ENCODE measurements at regions not wholly inside any gene's neighbourhood (a gene's known extent, or its start where the extent isn't known, plus 50 kb on each side); places are given as distances from the start of the nearest gene placed in this dataset.
"Not testable (repeated sequence)": the region's sequence is repeated elsewhere in the genome, so short reads cannot be mapped to it uniquely, and the experiment has no call there.

DNA sequence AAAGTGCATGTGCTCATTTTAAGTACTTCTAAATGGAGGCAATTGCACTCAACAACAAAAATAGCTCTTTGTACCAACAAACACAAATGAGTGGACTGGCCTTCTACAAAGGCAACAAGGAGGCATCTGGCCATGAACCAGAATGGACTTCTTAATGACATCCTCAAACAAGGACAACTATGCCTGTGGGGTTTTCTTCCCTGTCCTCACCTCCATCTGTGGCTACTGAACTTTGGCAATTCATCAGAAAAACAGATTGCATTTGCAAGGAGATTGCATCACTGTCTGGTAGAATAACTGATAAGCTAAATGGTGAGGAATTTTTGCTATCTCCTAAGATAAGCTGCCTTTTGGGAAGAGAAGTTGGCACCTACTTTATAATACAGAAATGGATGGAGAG, 447.3 kb upstream of the CCNG1 start:
- no peak for DNase-seq (ENCODE audit: low read depth)

DNA sequence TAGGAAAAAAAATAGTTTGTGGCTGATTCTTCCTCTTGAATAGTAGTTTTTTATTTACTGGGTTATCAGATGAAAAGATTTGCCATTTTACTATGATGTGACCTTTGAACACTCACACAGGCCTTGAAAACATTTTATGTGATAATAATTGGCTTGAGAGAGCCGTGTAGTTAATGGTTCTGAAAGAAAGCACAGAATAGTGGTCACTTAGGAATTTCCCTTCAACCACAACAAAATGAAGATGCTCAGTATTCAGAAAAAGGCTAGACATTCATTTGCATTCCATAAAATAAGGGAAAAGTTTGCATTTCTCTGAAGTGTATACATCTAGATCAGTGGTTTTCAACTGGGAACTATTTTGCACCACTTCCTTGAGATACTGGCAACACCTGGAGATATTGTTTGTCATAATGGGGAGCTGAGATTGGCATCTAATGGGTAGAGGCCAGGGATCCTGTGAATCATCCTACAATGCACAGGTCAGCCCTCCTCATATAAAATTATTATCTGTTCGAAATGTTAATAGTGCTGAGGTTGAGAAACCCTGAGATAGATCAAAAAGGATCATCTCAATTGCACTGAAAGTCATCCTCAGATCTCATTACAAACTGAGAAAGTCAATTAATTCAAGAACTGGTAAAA, 446.4 kb upstream of the CCNG1 start:
- DNase-seq (ENCODE audit: low read depth): no peak

DNA sequence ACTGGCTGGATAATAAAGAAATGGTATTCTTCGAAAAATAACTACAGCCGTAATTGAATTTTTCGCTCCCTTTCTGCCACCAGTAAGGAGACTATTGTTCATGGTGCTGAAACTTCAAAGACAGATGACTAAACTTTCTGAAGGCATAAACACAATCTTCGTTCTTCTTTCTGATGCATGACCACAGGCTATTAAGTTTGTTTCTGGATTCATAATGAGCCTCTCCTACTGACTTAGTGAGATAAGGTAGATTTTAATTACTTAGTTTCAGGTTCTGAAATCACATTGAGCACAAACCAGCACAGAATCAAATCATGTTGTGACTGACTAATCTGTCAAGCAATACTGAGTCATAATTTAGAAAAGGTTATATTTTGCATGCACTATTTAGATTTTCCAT, 441.8 kb upstream of the CCNG1 start:
- DNase-seq (ENCODE audit: low read depth): no peak

DNA sequence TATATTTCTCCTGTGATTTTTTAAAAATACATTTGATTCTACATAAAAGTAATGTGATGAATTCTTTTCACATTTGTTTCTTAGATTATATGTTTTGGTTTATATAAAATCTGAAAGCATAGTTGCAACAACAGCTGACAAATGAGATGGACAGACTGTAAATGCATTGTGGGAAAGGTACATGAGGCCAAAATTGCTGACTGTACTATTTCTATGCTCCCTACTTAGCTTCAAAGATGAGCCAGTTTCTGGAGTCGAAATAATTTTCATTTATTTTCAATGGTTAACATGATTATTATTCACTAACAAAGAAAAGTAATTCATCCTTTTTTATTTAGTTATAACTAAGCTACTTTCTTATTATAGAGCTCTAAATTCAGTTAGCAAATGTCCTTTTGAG, 441.3 kb upstream of the CCNG1 start:
- no peak for DNase-seq (ENCODE audit: low read depth)

DNA sequence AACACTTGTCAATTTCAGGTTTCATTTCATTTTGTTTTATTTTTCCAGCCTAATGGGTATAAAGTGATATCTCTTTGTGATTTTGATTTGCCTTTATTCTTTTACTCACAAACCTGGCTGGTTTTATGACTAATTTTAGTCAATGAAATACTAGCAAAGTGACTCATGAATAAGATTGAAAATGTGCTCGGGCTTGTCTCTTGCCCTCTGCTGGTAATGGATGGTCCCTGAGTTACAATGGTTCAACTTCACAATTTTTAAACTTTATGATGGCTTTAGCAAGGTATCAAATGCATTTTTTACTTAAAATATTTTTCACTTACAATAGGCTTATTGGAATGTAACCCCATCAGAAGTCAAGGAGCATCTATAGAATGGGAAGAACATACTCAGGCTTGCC, 431.4 kb upstream of the CCNG1 start:
- no peak for DNase-seq (ENCODE audit: low read depth)

DNA sequence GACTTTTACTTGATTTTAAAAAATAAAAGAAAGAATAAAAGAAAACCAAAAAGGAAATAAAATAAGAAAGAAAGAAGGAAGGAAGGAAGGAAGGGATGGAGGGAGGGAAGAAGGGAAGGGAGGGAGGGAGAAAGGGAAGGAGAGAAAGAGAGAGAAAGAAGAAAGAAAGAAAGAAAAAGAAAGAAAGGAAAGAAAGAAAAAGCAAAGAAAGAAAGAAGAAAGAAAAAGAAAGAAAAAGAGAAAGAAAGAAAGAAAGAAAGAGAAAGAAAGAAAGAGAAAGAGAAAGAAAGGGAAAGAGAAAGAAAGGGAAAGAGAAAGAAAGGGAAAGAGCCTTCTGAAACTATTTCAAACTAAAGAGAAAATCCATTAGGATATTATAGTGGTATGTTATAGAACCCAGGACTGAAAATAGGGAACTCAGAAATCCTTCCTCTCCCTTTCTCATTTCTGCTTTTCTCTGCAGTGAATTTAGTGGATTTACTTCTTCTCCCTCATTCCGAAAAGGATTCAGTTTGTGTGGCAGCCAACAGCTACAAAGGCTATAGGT, 414.7 kb upstream of the CCNG1 start:
- DNase-seq (ENCODE audit: low read depth): no peak

DNA sequence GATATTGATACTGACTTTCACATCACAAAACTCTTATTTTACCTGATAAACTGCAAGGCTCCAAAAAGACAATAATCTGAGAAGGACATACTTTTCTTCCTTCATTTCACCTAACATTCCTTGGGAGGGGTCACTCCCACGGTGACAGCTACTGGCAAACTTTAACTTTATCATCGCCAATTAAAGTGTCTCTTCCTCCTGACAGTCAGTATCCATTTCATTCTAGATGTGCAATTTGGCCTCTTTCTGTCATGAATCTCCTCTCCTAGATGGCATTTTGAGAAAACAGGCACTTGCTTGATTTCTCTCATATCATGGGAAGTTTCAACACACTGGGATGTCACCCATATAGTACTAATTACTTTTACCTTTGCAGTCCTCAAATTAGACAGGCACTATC, 413.5 kb upstream of the CCNG1 start:
- no peak for DNase-seq (ENCODE audit: low read depth)

DNA sequence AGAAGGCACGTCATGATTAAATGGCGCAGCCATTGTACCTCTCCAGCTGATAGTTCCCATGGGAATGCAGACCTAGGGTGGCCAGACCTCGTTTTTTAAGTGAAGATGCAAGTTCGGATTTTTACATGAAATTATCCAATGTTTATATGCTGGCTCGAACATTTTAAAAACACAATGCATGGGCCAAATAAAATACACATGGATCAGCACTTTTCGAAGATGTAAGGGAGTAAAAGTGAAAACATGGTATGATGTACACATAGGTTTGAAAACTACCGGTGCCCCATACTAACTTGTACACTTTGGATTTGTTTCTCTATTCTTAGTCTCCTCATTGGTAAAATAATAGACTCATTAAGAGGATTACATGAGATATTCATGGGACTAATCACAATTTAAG, 412.5 kb upstream of the CCNG1 start:
- no peak for DNase-seq (ENCODE audit: low read depth)

DNA sequence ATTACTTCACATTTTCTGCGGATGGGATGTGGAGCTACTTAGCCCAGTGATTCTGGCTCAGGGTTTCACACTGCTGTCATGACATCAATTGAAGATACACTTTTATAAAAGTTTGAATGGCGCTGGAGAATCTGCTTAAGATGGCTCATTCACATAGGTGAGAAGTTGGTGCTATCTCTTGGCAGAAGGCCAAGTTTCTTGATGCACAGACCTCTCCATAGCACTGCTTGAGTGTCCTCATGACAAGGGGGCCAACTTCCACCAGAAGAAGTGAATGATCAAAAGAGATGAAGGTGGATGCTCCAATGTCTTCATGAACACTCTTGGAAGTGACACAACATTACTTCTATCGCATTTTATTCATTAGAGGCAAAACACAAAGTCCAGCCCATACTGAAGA, 403.7 kb upstream of the CCNG1 start:
- DNase-seq (ENCODE audit: low read depth): no peak

DNA sequence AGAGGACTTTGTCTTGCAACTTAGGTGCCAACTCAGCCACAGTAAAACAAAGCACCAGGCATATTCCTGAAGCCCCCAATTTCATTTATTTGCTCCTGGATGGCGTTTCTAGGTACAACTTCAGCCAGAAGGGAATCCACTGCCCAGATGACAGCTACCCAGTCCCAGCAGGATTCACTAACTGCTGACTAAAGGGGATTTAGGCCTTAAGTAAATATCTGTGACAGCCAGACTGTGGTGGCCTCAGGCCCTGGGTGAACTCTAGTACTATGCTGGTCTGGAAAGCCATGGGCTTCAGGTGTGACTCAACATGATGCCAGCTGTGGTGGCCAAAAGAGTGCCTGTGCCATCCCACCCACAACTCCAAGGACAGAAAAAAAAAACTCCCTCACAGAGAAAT, 396.1 kb upstream of the CCNG1 start:
- no peak for DNase-seq (ENCODE audit: low read depth)

DNA sequence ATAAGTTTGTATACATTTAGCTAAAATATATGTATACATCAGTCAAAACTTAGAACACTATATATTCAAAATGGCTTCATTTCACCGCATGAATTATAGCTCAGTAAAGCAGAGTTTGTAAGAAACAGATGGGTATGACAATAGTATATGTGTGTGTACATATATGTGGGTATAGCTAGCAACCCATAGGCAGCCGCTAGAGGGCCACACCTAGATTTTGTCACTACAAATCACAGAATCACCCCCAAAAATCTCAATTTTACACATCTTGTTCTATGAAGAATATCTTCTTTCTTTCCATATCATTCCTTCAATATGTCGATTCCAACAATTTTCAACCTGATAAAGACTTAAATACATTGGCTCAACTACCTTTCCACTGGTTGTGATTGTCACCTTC, 357.8 kb upstream of the CCNG1 start:
- DNase-seq (ENCODE audit: low read depth): no peak

DNA sequence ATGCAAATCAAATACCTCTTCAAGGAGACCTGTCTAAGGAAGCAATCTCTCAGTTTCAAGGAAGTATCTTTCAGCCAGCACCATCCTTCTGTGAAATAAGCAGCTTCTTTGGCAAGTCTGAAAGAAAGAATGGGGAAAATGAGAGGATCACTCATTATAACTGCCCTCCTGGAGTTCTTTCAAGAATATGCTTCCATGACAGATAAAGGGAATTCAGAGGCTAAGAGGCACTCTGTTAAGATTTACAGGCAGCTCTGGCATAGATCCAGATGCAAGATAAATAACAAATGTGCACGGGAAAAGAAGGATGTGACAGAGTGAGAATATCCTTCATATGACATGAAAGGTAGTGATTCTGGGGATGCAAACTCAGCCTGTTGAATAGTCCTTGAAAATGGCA, 348.2 kb upstream of the CCNG1 start:
- DNase-seq (ENCODE audit: low read depth): no peak

DNA sequence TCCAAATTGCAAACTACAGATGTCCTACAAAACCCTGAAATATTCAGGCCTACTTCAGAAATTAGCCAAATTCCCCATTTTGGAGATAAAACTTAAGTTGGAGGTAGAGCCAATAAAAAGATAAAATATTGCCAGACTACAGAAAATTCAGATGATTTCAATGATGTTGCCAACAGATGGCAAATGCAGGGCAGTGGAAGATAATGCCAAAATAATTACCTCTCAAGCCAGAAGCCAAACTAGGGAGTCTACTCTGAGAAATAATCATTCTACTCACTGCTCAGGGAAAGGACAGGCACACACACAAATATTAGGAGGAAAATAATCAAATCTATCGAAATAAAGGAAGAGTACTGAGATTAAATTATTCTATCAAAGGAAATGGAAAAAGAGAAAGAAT, 347.5 kb upstream of the CCNG1 start:
- DNase-seq (ENCODE audit: low read depth): no peak

DNA sequence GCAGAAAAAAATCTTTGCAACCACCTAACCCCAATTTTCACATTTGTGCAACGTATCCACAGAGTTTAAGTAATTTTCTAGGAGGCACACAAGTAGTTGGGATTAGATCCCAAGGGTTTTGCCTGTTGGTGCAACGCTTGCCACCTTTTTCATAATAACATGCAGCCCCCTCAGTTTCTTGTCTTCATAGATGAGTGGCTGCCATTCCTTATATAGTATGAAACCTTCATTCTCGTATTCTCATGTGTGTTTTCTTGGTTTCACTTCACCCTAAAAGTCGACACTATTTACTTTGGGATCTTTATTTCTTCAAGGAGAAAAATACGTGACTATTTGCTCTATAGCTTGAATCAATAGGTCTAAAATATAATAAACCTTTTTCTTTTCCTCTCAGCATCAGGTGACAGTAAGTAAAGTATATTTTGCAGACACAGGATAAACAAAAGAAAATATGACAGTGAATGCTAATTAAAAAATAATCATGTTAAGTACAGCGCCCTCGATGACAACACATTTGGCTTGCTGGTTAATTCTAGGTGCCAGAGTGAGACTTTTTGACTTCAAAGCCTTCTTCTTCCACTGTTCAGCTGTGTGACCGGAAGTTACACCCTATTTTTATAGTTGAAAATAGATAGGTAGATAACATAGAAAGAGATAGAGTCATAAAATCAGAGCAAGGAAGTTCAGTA, 342.8 kb upstream of the CCNG1 start:
- no peak for DNase-seq (ENCODE audit: low read depth)

DNA sequence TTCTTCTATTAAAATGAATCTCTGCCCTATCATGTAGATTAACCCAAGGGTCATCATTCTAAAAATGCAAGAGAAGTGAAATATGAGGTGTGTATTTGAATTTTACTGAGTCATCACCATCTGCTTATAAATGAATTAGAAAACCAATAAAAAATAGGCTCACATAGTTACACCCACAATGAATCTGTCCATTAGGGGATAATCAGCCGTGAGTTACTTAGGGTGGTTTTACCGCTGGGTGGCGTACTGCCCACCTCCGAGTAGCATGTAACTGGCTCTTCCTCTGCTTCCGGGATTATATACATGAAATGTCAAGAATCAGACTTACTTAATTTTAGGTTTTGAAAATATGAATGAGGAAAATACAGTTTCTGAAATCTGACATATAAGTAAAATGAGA, 332.9 kb upstream of the CCNG1 start:
- DNase-seq (ENCODE audit: low read depth): no peak

DNA sequence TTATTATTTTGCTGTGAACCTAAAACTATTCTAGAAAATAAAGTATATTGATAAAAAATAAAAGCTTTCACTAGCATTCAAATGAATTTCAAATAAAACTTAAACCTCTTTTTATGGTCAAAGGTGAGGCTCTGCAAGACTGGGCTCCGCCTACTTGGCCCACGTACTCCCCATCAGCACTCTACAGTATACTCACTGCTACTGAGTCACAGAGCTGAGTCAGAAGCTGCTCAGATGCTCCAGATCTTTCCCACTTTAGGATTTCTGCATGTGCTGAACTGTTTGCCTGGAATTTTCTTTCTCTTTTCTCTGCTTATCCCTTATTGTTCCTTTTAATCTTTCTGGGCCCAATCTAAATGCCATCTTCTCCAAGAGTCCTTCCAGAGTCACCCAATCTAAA, 331.9 kb upstream of the CCNG1 start:
- DNase-seq (ENCODE audit: low read depth): no peak

DNA sequence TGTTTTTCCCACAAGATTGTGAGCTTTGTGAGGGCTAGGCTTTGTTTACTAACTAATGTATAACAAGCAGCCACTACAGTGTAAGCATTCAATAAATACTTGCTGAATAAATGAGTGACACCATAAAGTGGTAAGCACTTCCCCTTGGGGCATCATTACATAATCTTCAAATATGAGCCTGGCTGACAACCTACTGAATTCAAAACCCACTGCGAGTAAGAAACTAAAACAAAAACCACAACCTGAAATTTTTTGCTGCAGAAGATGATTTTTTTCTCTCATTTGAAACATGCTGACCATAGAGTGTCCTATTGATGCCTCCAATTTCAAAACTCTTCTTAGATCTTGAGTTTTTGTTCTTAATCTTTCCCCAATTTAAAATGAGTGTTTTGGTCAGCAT, 331.3 kb upstream of the CCNG1 start:
- no peak for DNase-seq (ENCODE audit: low read depth)

DNA sequence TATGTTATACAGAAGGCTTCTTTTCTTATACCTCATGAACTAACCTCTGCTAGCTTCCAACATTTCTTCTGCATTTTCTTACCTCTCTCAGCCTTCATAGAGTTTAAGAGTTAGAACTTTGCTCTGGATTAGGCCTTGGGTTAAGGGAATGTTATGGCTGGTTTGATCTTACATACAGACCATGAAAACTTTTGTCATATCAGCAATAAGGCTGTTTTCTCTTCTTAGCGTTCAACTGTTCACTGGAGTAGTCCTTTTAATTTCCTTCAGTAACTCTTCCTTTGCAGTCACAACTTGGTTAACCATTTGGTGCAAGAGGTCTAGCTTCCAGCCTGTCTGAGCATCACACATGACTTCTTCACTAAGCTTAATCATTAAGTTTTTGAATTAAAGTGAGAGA, 329.0 kb upstream of the CCNG1 start:
- DNase-seq (ENCODE audit: low read depth): no peak

DNA sequence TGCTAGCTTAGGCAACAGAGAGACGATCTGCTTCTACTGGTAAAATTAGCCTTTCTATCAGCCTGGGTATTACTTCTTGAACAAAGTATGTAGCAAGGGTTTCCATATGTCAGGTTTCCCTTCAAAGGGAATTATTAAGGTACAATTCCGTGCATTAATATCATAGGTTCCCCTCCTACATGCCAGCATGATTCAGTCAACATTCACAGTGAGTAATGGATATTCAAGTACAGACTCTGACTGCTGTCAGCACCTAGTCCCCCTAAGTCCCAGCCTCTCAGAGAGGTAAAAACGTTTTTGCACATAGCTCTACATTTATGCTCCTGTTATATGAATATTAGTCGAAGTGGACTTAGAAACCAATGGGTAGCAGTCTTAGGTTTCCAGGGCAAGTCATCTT, 322.4 kb upstream of the CCNG1 start:
- DNase-seq (ENCODE audit: low read depth): no peak

DNA sequence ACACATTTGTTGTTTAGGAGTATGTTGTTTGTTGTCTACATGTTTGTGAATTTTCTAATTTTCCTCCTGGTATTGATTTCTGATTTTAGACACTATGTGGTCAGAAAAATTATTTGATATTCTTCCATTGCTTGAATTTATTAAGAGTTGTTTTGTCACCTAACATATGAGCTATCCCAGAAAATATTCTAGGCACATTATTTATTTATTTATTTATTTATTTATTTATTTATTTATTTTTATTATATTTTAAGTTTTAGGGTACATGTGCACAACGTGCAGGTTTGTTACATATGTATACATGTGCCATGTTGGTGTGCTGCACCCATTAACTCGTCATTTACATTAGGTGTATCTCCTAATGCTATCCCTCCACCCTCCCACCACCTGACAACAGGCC, 320.8 kb upstream of the CCNG1 start:
- DNase-seq (ENCODE audit: low read depth): not testable (repeated sequence)

DNA sequence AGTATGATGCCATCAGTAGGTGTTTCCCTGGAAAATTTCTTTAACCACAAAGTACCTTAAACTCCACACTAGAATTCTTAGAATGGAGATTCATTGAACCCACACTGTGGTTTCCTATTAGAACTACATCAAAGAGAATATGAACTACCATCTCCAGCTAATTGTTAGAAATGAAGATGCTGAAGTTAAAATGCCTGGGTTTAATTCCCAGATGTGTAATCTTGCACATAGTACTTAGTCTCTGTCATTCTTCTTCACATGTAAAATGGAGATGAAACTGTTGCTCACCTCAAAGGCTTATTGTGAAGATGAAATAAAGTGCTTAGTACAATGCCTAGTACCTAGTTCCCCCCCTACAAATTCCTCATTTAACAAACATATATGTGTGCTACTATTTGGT, 303.3 kb upstream of the CCNG1 start:
- no peak for DNase-seq (ENCODE audit: low read depth)

DNA sequence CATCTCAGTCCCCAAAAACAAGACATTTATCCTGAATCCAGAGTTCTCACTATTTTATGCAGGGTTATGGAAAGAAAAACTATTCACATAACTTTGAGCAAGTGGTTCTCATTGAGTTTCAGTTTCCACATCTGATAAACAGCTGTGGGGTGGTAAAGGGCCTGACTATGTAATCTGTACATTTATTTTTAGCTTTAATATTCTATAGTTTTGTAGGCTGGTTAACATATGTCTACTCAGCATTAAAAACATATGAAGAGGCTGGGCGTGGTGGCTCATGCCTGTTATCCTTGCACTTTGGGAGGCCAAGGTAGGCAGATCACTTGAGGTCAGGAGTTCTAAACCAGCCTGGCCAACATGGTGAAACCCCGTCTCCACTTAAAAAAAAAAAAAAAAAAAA, 301.5 kb upstream of the CCNG1 start:
- DNase-seq (ENCODE audit: low read depth): no peak

DNA sequence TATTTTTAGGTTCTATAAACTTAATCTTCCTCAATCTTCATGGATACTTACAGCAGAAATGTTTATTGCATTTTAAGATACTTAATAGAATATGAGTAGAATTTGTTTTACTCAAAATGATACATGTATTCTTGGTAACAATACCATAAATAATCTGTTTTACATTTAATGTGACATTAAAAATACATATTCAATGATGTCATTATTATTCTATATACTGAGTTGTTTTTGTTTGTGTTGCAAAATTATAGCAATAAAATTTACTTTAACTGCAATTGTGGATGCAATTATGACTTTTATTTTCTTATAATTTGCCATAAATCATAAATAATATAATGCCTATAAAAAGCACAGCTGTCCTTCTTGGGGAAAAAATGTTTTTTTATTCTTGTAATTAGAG, 275.9 kb upstream of the CCNG1 start:
- DNase-seq (ENCODE audit: low read depth): no peak

DNA sequence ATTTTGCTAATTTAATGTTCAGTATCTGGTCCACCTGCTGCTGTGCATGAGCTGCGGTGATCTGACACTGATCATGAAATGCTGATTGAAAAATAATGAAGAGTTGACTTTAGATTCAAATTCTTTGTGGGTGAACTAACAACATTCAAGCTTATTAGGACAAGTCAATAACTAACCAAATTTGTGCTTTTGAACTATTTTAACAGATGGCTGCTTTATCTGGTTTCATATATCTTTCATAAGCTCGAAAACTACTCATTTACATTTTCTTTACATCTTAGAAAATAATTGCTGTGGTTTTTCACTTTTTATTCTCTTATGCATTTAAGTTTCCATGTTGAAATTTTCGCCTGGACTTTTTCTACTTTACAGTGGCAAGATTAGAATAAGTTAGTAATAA, 274.8 kb upstream of the CCNG1 start:
- no peak for DNase-seq (ENCODE audit: low read depth)
